Fibroblast of the conjunctiva (primary cell): ENCODE measurements at regions not wholly inside any gene's neighbourhood (a gene's known extent, or its start where the extent isn't known, plus 50 kb on each side); places are given as distances from the start of the nearest gene placed in this dataset.
"Not testable (repeated sequence)": the region's sequence is repeated elsewhere in the genome, so short reads cannot be mapped to it uniquely, and the experiment has no call there.

Source experiments
- DNase-seq: peaks from one replicate; pipeline ENCODE4 v3.0.0-alpha.2; 2010; ENCODE audit warnings: low read depth

GRCh38 chr2:153420394-153420793, 58.2 kb downstream of the RPRM start:
- DNase-seq = no peak

- no peak for DNase-seq
Observed at GRCh38 chr2:153417077-153417476, 61.5 kb downstream of the RPRM start.

DNA sequence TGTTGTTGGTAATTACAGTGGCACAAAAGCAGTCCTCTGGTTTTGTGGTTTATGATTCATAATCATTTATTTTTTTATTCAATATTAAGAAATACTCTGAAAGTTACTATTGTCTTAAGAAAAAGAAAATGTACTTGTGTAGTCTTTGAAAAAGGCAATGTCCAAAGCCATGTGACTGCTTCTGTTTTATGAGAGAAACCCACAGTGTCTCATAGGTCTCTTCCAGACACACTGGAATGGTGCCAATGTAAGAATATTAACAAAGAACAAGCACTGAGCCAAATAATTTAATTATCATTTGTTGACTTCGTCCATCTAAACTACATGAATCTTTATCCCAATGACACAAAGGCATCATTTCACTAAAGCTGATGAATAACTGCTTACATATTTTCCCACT, 62.5 kb downstream of the RPRM start:
- no peak for DNase-seq

DNA sequence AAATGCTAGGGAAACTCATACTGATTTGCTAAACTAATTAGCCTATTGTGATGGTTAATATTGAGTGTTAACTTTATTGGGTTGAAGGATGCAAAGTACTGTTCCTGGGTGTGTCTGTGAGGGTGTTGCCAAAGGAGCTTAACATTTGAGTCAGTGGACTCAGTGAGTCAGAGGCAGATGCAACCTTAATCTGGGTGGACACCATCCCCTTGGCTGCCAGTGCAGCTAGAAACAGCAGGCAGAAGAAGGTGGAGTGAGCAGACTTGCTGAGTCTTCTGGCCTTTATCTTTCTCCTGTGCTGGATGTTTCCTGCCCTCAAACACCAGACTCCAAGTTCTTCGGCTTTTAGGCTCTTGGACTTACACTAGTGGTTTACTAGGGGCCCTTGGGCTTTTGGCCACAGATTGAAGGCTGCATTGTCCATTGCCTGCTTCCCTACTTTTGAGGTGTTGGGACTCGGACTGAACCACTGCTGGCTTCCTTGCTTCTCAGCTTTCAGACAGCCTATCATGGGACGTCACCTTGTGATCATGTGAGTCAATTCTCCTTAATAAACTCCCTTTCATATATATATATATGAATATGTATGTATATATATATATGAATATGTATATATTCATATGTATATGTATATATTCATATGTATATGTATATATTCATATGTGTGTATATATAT, 69.7 kb downstream of the RPRM start:
- DNase-seq = no peak

GRCh38 chr2:153405196-153405595, 73.4 kb downstream of the RPRM start:
- no peak for DNase-seq

- DNase-seq = no peak
Observed at GRCh38 chr2:153404792-153405191, 73.8 kb downstream of the RPRM start.

DNA sequence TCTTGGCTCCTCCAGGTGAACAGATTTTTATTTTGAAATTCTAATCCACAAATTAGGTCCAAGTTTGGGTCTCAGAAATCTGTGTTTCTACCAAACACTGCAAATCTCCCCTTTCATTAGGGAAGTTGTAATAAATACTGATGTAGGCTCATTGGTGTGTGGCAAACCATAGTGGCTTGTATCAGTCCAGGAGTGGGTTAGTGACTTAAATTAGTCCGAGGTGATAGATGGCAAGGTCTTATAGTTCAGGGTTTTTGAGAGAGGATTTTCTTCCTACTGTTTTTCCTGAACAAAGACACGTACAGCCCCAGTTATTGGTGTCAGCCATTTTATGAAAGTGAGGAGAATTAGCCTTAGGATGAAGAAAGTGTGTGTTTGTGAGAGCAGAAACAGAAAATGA, 74.6 kb downstream of the RPRM start:
- no peak for DNase-seq

GRCh38 chr2:153403352-153403751, 75.2 kb downstream of the RPRM start:
- not testable (repeated sequence) for DNase-seq

DNA sequence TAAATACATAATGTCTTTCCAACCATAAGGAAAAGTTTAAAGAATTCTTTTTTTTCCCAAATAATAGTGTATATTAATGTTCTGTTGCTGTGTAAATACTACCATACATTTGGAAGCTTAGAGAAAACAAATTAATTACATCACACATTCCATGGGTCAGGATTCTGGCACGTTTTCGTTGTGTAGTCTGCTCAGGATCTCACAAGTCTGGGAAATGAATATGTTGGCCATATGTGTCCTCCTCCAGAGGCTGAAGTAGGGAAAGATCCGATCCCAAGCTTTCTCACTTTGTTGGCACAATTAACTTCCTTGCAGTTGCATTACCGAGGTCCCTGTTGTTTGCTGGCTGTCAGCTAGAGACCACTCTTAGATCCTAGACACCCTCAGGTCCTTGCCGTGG, 83.9 kb downstream of the RPRM start:
- DNase-seq = no peak

GRCh38 chr2:153394247-153394646, 84.3 kb downstream of the RPRM start:
- no peak for DNase-seq

- DNase-seq = no peak
Observed at GRCh38 chr2:153393518-153393917, 85.0 kb downstream of the RPRM start.

GRCh38 chr2:153391131-153391530, 87.4 kb downstream of the RPRM start:
- DNase-seq = no peak

DNA sequence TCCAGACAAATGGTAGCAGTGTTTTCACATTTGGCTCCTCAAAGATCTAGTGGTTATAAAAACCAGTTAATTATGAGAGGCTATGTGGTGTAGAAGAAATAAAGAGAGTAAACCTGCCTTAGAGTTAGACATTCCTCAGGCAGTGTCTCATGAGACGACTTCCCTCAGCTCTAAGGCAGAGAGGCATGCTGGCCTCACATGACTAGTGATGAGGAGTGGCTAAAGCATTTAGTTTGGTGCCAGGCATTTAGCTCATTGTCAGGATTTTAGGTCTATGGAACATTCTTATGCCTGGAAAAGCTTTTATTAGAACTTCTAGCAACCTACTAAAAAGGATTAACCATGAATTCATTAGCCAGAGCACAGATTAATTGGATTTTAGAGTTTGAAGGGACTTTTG, 90.3 kb downstream of the RPRM start:
- DNase-seq = no peak

DNA sequence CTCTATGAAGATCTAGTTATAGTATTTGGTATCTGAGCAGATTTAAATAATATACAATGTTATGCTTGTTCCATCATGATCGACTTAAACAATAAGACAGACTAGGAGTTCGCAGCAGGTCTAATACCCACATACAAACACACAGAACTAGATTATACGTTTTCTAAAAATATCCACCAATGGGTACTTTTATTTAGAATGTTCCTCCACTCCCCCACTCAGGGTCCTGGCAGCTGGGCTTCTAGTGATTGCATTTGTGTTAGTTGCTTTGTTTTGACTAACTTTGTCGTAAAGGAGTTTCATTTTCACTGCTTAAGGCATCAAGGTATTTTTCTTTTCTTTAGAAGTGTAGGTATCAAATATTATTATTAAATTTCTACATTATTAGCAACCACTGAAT, 91.4 kb downstream of the RPRM start:
- DNase-seq = no peak

DNA sequence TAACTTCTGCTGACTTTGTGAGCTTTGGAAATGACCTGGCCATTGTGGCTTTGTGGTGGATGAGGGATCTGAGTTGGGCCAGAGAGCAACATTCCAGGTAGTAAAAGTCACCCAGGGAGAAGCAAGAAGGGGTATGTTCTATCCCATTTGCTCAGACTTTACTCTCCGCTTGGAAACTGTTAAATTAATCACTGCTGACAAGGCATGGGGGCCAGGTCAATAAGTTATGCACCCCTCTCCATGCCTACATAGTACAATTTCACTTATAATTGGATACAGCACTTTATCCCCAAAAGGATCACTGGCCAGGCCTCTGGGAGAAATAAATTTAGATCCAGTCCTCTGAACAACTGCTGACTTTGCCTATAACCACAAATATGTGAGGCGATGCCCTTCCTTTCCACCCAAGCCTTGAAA, 92.1 kb downstream of the RPRM start:
- no peak for DNase-seq

DNA sequence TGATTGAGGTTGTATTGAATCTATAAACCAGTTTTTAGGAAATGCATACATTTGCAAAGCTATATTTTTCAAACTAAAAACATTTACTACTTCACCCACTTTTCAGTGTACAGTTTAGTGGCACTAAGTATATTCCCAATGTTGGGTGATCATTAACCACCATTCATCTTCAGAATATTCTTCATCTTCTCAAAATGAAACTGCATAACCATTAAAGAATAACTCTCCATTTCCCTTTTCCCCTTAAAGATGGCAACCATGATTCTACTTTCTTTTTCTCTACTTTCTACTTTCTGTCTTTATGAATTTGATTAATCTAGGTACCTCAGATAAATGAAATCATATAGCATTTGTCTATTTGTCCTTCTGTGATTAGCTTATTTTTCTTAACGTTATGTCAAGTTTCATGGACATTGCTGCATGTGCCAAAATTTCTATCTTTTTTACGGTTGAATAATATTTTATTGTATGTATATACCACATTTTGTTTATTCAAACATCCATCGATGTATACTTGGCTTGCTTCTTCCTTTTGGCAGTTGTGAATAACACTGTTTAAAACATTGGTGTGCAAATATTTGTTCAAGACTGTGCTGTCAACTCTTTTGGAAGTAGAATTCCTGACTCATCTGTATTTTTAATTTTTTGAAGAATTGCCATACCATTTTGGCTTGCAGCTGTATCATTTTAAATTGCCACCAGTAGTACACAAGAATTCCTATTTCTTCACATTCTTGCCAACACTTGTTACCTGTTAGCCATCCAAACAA, 104.9 kb downstream of the RPRM start:
- DNase-seq = no peak

GRCh38 chr2:153360239-153360638, 118.3 kb downstream of the RPRM start:
- no peak for DNase-seq

- DNase-seq = no peak
Observed at GRCh38 chr2:153354377-153354776, 124.2 kb downstream of the RPRM start.

DNA sequence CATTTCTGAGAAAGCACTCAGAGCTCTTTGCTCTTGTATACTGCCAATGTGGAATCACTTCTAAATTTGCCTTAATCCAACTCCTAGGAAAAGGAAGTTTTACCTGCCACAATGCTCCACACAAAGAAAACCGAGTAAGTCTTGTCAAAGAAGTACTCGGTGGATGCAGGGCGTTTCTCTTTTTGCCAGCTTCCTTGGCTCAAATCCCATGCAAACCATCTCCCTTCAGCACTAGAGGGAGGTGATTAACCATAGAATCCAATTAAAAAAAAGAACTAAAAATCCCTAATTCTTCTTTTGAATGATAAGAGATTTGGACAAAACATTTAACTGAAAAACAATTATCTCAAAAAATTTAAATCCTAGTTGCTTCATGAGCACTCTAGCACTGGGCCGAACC, 129.0 kb downstream of the RPRM start:
- DNase-seq = no peak

DNA sequence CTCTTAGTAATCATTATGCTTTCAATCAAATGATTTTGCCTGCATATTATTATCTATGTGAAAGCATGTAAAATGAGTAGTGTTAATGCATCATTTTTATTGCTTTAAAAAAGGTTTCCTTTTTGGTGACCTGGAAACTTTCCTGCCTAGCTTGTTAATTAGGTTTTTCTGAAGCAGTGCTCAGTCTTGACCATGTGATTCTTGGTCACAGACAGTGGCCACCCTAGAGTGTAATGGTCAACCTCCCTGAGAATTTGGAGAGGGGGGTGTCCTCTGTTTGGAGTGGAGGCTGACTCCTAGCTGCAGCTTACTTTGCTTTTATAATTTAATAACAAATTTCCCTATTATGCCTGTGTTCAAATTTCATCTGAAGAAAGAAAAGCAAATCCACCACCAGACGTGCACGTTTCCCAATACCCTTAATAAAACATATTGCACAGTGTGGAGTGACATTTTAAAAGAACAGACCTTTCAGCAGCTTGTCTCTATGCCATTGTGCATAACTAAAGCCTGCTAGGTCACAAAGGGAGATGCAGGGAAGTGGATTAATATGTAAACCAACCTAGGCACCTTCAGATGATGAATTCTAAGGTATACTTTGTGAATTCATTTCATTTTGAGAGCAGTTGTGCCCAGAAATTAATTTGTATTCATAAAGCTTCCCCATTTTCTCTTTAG, 130.6 kb downstream of the RPRM start:
- DNase-seq = no peak

- DNase-seq = no peak
Observed at GRCh38 chr2:153320879-153321278, 157.7 kb downstream of the RPRM start.

GRCh38 chr2:153311432-153311831, 167.1 kb downstream of the RPRM start:
- no peak for DNase-seq

GRCh38 chr2:153308466-153308865, 170.1 kb downstream of the RPRM start:
- DNase-seq = no peak
